ENCODE measurements at regions not wholly inside any gene's neighbourhood (a gene's known extent, or its start where the extent isn't known, plus 50 kb on each side); places are given as distances from the start of the nearest gene placed in this dataset.

GRCh38 chr2:217107480-217107879 is 247.6 kb upstream of the TNP1 start:
- H3K4me1 ChIP-seq (ENCODE audit: control insufficient read depth in 1 of 2, insufficient read depth in 2 of 2, low read depth in 1 of 2, low read length in 1 of 2), result peaks cover 0 to 45% of the 10 kb centered on the region in 2 experiments; a peak in 2 of 4 replicates

GRCh38 chr2:217106650-217107014 is 246.8 kb upstream of the TNP1 start:
- H3K36me3 ChIP-seq (replicated peaks in 1 of 2; ENCODE audit: control insufficient read depth in 1 of 2, insufficient read depth in 2 of 2, low read length in 1 of 2), result no peaks in the 10 kb centered on the region
- H3K4me1 ChIP-seq (ENCODE audit: control insufficient read depth in 1 of 2, insufficient read depth in 2 of 2, low read depth in 1 of 2, low read length in 1 of 2), result peaks cover 0 to 45% of the 10 kb centered on the region in 2 experiments; a peak in 2 of 4 replicates
- no peak overlapping the region; the same call in 1 of the 2 replicates for H3K9ac ChIP-seq
- no peak for DNase-seq
- 0 out of 2 replicates have a peak overlapping the region, but pooled peaks have one; percentile 67 for H2AFZ ChIP-seq (ENCODE audit: low read depth)
- H3K4me3 ChIP-seq (ENCODE audit: low read depth in 2 of 2, low read length in 1 of 2), result no peak overlapping the region; a peak in 1 of 4 replicates
- 94% methylated on average over 3 of the region's 3 CpGs for WGBS (ENCODE audit: low lambda C conversion rate)
- ChIA-PET POLR2A (no interaction called here), CTCF (interaction anchor here (0.9 to 1.5 kb wide), 3 partner anchors 12 to 417 kb away, joined by 3 to 4 read pairs (median 3); no protein-coding TSS in a partner anchor)
- H3K4me2 ChIP-seq, result no peak overlapping the region; the same call in 1 of the 2 replicates
- H3K9me2 ChIP-seq, result no peaks in the 10 kb centered on the region
- H3F3A ChIP-seq (replicated peaks; ENCODE audit: insufficient read depth), result peaks cover 22% of the 10 kb centered on the region
- no peaks in the 10 kb centered on the region for H3K9me3 ChIP-seq
- H3K27me3 ChIP-seq (ENCODE audit: insufficient read depth), result no peaks in the 10 kb centered on the region
- no peaks in the 10 kb centered on the region for H4K20me1 ChIP-seq (ENCODE audit: insufficient read depth)
- H3K79me2 ChIP-seq (ENCODE audit: insufficient read depth), result no peaks in the 10 kb centered on the region
- H3K27ac ChIP-seq (ENCODE audit: low read depth in 2 of 2, low read length in 1 of 2), result peak overlapping the region in 1 of 2 experiments; percentile 83; a peak in 2 of 4 replicates
- TF ChIP-seq RXRA (IDR thresholded peaks at IDR 0.05; ENCODE audit: borderline replicate concordance, low read depth) (no peak), ELF1 (IDR thresholded peaks at IDR 0.05) (no peak), MEF2A (IDR thresholded peaks at IDR 0.05; ENCODE audit: borderline replicate concordance, low read depth) (no peak), USF1 (IDR thresholded peaks at IDR 0.05; ENCODE audit: borderline replicate concordance, low read depth) (no peak), SMC3 (IDR thresholded peaks at IDR 0.05; ENCODE audit: low read depth, low read length) (no peak), CTCF (IDR thresholded peaks at IDR 0.05) (peak; percentile 74), NFIC (IDR thresholded peaks at IDR 0.05; ENCODE audit: borderline replicate concordance) (no peak), IRF3 (IDR thresholded peaks at IDR 0.05; ENCODE audit: low read depth, low read length) (no peak)

More at GRCh38 chr2:217107480-217107879, 247.6 kb upstream of the TNP1 start:
- no peak for TF ChIP-seq SMC3 (IDR thresholded peaks at IDR 0.05; ENCODE audit: low read depth, low read length)
- TF ChIP-seq POLR2AphosphoS5 (IDR thresholded peaks at IDR 0.05; ENCODE audit: low read depth, low read length), result no peak
- no peak for TF ChIP-seq NRF1 (IDR thresholded peaks at IDR 0.05; ENCODE audit: low read depth, low read length)
- no peak for TF ChIP-seq SIN3A (IDR thresholded peaks at IDR 0.05; ENCODE audit: borderline replicate concordance, low read depth, low read length)
- TF ChIP-seq RFX5 (IDR thresholded peaks at IDR 0.05; ENCODE audit: low read length), result no peak
- TF ChIP-seq ZBTB33 (IDR thresholded peaks at IDR 0.05; ENCODE audit: borderline replicate concordance, low read depth), result no peak
- TF ChIP-seq FOXJ3 (CRISPR knock-in tag; IDR thresholded peaks at IDR 0.05), result no peak
- no peak for TF ChIP-seq GABPA (IDR thresholded peaks at IDR 0.05; ENCODE audit: low read depth)
- Histone ChIP-seq H3K4me3 (ENCODE audit: low read depth in 2 of 2, low read length in 1 of 2) (no peak overlapping the region), H3K79me2 (ENCODE audit: insufficient read depth) (no peaks in the 10 kb centered on the region), H3F3A (replicated peaks; ENCODE audit: insufficient read depth) (peaks cover 22% of the 10 kb centered on the region), H3K9me2 (no peaks in the 10 kb centered on the region), H3K4me2 (no peak overlapping the region), H3K9me3 (no peaks in the 10 kb centered on the region), H3K36me3 (replicated peaks in 1 of 2; ENCODE audit: control insufficient read depth in 1 of 2, insufficient read depth in 2 of 2, low read length in 1 of 2) (no peaks in the 10 kb centered on the region), H3K27me3 (ENCODE audit: insufficient read depth) (no peaks in the 10 kb centered on the region), H2AFZ (ENCODE audit: low read depth) (peak overlapping the region; percentile 69; the same call in 1 of the 2 replicates), H4K20me1 (ENCODE audit: insufficient read depth) (no peaks in the 10 kb centered on the region), H3K27ac (ENCODE audit: low read depth in 2 of 2, low read length in 1 of 2) (peak overlapping the region in 1 of 2 experiments; percentile 83; a peak in 2 of 4 replicates), H3K9ac (no peak overlapping the region)
- ChIA-PET CTCF (interaction anchor here (0.6 to 1.5 kb wide), 6 partner anchors 11 to 606 kb away, joined by 3 to 4 read pairs (median 3); no protein-coding TSS in a partner anchor), POLR2A (no interaction called here)
- WGBS (ENCODE audit: low lambda C conversion rate), result 56% methylated on average over 1 of the region's 1 CpG
- DNase-seq, result no peak
